ENCODE measurements at regions not wholly inside any gene's neighbourhood (a gene's known extent, or its start where the extent isn't known, plus 50 kb on each side); places are given as distances from the start of the nearest gene placed in this dataset.
A peak's percentile ranks its signal among the peaks of the same experiment; 100 is the strongest.

DNA sequence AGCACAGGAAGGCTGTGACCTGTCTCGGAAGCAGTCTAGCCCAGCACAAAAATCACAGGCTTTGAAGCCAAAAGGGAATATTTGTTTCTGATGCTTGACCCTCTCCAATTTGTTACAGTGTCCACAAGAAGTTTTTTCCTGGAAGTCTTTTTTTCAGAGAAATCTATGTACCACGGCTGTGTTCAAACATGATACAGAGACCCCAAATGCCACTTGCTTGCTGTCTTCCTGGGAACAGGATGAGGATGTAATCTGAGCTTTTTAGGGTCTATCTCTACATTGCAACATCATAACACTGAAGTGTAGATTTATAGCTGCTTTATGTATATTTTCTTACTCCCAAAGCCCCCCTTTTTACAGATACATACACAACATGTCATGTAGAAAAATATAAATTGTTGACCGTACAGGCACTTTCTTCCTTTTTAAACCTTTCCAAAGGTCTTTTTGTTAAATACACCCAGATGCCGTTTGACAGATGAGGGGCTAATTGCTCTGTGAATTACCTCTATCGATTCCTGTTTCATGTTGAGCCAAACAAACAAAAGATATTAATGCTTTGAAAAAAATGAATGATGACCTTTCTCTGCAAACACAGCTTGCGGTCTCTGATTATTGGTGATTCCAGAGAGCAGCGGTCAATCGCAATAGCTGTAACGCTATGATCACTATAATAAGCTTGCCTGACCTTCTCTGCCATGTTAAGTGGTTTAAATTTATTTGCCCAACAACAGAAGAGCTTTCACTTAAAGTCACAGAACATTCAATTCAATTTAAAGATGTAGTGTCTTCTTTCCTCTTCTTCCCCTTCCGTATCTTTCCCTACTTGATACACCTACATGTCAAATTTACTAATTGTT lies 875.9 kb upstream of the NR2F2 start:
- no peak for DNase-seq

- peak; percentile 23 for DNase-seq
Observed at GRCh38 chr15:95457520-95457919, 873.0 kb upstream of the NR2F2 start.

DNA sequence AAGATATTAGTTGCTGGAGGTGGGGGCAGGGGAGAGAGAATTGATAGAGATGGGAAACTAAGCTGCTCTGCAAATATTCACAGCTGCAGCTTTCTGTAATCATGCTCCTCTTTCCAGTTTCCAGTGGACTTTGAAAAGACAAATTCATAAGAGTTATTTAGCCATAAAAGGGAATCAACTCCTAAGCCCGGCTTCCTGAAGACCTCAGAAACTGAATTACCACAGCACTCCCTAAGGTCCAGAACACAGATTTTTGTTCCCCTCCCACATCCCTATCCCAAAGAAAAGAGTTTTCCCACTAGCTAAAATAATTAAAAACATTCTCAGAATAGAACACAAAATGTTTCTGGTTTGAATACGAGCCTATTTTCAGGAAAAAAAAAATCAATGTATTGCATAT lies 871.8 kb upstream of the NR2F2 start:
- peak; percentile 72 for DNase-seq

DNA sequence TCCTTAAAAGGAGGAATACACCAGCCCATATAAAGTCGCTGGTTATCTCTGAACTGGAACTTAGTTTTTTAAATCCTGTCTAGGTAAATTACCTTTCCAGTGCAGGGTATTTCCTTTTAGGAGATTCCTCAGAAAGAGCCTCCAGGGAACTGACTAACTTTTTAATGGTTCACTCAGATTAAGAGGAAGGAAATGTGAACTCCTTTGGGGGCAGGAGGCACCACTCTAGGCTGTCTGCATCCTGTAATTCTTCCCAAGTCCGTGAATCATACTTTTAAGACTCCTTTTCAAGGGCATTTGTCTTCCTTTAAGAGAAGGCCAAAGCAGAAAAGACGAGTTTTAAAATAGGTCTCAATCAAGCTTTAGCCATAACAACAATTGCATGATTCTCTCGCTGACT lies 871.2 kb upstream of the NR2F2 start:
- peak; percentile 17 for DNase-seq

GRCh38 chr15:95464509-95464908 lies 866.0 kb upstream of the NR2F2 start:
- no peak for DNase-seq

DNA sequence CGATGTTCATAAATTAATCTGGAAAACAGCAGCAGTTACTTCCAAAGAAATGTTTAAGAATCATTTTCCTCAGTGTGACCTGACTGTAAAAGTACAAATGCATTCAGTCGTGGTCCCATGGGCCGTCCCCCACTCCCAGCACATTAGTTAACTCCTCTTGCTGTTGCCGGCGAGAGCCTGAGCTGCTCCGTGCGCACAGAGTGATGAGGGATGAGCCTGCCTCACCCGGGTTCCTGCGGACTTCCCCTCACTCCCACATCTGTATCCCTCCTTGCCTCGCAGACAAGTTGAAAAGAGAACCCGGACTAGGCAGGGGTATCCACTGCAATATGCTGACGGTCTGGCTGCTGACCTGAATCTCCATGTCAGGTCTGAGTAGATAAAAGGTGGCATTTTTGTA lies 861.7 kb upstream of the NR2F2 start:
- DNase-seq: no peak

DNA sequence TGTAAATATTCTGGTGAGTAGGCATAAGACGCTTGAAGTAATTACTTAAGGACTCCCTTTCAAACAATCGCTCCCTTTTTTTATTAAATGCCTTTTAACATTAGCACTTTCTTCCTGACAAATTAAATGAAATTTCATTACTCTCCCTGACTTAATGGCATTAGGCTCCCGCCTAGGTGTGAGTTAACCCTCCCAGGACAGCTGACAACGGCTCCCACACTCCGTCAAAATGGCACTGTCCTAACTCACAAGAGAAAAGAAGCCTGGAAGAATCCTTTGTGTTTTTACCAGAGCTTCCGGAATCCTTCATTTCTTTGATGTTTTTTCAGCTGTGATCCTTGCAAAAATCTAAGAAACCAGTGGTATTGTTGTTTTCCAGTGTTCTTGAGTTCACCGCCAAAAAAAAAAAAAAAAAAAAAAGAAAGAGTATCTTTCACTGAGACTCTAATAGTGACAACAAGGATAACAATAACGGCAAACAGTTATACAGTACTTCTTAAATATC lies 861.0 kb upstream of the NR2F2 start:
- no peak for DNase-seq

DNA sequence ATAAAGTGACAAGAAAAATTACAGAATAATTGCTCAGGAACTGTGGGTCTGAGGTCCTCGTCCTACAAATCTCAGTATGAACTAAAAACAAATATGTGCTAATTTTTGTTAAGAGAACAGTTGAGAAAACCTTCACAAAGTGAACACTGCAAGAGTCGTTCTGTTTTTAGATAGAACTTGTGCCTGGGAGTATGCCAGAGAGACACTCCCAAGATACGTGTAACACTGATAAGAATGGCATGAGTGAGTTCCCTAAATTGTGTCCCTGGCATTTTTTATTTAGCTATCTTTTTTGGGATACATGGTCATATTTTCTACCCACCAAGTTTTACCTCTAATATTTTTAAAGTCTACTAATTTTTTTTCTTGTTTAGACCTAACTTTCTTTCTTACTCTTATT lies 860.0 kb upstream of the NR2F2 start:
- DNase-seq: no peak

DNA sequence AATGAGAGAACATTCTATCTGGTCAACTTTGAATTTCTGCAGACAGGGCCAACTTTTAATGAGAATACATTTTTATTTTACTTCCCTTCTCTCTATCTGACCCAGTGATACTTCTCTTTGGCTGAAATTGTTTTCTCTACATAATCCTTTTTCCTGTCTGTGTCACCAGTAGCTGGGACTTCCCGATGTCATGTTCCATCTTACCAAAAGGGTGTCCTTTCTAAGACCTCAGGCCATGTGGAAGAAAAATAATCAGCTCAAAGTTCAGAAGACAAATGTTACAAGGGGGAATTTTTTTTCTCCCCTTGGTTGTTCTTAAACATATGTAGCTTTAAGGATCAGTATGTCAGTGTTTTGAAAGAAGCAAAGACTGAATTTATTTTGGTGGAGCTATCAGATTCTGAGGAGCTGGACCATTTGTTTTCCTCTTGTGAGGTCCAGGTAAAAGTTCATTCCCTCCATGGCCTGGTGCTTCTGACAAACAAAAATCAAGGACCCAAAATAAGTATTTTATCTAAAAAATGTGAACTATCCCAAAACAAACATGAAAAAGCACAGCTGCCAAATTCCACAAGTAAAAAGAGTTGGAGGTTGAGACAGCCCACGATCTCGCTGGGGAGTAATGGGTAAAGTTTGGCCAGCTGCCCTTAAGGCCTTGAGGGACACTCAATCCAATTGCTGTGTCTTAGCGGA lies 859.4 kb upstream of the NR2F2 start:
- peak; percentile 6 for DNase-seq

GRCh38 chr15:95471690-95472086 lies 858.8 kb upstream of the NR2F2 start:
- DNase-seq: no peak

GRCh38 chr15:95475067-95475466 lies 855.4 kb upstream of the NR2F2 start:
- no peak for DNase-seq

DNA sequence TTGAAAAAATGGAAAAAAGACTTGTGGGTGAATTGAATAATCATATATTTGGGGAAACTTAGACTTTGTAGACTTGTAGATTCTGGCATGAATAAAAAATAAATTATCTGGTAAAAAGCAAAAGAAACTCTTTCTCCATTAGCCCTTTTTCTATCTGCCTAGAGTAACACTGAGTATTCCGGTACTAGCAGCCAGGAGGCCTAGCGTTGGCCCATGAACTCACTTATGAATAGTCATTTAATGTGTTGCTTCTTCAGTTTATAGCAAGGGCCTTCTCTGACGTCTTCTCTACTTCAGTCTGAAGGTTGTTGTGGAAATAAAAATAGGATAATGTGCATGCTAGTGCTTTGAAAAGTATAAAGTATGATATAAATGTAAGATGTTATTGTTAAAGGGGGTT lies 851.2 kb upstream of the NR2F2 start:
- DNase-seq: no peak

DNA sequence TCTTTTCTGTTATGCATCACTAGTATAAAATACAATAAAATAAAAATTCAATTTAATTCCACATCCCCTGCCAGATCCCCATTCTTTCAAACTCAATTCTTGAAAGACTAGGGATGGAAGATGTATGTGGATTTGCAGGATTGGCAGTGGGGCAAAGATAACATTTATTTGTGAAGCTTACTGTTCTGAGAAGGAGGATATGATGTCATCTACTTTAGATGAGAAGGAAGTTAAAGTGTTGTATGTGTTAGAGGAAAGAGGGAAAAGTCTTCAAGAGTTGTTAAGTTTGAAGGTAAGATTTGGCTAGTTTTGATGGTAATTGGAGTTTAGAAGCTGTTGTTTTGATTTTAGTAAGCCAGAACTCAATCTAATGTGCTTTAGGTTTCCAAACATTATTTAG lies 845.1 kb upstream of the NR2F2 start:
- DNase-seq: no peak

GRCh38 chr15:95486224-95486623 lies 844.3 kb upstream of the NR2F2 start:
- DNase-seq: no peak

- DNase-seq: no peak
Observed at GRCh38 chr15:95489103-95489502, 841.4 kb upstream of the NR2F2 start.

- DNase-seq: no peak
Observed at GRCh38 chr15:95492388-95493070, 838.0 kb upstream of the NR2F2 start.

DNA sequence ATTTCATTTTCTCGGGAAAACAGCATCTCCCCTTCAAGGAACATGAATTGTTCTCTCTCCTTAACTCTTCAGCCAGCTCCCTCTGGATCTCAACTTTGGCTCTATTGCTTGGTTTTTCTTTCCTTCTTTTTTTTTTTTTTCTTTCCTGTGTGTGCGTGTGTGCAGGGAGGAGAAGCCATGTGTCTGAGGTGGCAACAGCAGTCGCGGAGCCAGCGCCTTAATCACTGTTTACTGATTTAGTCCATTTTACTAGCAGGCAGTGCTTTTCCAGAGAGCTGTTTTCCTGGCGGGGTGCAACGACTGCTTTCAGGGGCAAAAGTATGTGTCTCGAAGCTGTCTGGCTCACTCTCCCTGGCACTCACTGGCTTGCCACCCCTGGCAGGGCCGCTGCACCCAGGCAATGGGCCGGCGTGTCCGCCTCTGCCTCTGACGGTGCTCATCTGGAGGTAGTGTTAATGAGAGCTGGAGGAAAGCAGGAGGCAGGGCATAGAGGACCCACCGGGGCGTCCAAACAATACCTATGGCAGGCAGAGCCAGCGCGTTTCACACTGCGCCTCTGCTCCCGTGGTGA lies 835.4 kb upstream of the NR2F2 start:
- DNase-seq: peak; percentile 24

DNA sequence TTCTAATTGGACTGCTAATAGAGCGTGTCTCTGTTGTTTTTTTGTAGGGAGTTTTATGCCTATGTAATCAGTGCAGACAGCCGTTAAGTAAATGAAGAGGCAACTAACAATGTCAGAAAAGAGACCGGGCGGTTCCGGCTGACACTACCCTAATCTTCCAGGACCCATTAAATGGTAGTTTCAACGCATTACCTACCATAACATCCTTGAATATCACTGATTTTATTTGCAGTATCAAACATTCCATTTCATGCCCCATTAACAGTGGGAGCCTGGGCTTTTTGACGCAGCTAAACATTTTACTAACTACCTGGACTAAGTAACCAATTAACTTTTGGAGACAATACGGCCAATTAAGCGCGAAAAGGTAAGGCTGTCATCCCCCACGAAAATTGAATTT lies 832.9 kb upstream of the NR2F2 start:
- no peak for DNase-seq

DNA sequence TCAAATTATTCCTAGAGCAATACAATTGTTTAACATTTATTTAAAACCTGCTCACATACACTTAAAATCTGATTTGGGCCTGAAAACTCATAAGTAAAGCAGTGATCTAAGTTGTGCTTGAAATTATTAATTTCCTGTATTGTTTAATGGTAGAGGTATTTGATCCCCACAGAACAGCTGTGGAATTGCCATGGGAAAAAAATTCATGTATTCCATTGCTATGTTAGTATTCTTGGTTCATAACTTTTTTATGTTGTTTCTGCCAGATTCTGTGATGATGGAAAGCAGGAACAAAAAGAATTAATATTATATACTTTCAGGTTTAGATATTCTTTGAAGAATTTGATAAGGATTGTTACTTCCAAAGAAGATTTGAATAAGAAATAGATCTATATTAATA lies 831.5 kb upstream of the NR2F2 start:
- DNase-seq: no peak

- no peak for DNase-seq
Observed at GRCh38 chr15:95499397-95499796, 831.1 kb upstream of the NR2F2 start.

DNA sequence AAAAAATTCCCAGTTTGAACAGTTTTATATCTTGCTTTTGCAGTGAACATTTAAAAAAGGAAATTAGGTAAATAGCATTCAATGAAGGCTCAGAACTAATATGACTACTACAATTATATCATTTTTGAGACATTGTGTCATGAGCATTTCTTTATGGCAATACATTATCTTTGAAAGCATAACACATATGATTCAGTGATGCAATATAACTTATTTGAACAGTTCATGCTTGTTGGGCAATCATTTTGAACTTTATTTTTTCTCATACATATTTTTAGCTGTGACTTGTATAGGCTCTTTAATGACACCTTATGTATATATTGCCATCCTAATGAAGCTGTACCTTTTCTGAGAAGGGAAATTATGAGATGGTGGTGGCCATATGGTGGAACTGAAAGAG lies 828.6 kb upstream of the NR2F2 start:
- no peak for DNase-seq

GRCh38 chr15:95503107-95503506 lies 827.4 kb upstream of the NR2F2 start:
- no peak for DNase-seq

All from tongue (tissue), 1 donor.